ENCODE measurements at regions not wholly inside any gene's neighbourhood (a gene's known extent, or its start where the extent isn't known, plus 50 kb on each side); places are given as distances from the start of the nearest gene placed in this dataset.

- no peak for DNase-seq (ENCODE audit: low read depth)
Observed at GRCh38 chr3:72432246-72432645, 416.0 kb downstream of the SHQ1 start.

- no peak for DNase-seq (ENCODE audit: low read depth)
Observed at GRCh38 chr3:72429589-72430353, 418.5 kb downstream of the SHQ1 start.

- DNase-seq (ENCODE audit: low read depth), result no peak
Observed at GRCh38 chr3:72428803-72429202, 419.4 kb downstream of the SHQ1 start.

- DNase-seq (ENCODE audit: low read depth), result no peak
Observed at GRCh38 chr3:72427624-72428023, 420.6 kb downstream of the SHQ1 start.

GRCh38 chr3:72426618-72427397 lies 421.4 kb downstream of the SHQ1 start:
- no peak for DNase-seq (ENCODE audit: low read depth)

- no peak for DNase-seq (ENCODE audit: low read depth)
Observed at GRCh38 chr3:72423643-72424042, 424.6 kb downstream of the SHQ1 start.

GRCh38 chr3:72421786-72422185 lies 426.5 kb downstream of the SHQ1 start:
- DNase-seq (ENCODE audit: low read depth), result no peak

GRCh38 chr3:72421126-72421525 lies 427.1 kb downstream of the SHQ1 start:
- no peak for DNase-seq (ENCODE audit: low read depth)

- no peak for DNase-seq (ENCODE audit: low read depth)
Observed at GRCh38 chr3:72418856-72419255, 429.4 kb downstream of the SHQ1 start.

GRCh38 chr3:72418244-72418643 lies 430.0 kb downstream of the SHQ1 start:
- no peak for DNase-seq (ENCODE audit: low read depth)

- no peak for DNase-seq (ENCODE audit: low read depth)
Observed at GRCh38 chr3:72414481-72415016, 433.7 kb downstream of the SHQ1 start.

- DNase-seq (ENCODE audit: low read depth), result no peak
Observed at GRCh38 chr3:72413228-72413627, 435.0 kb downstream of the SHQ1 start.

- DNase-seq (ENCODE audit: low read depth), result no peak
Observed at GRCh38 chr3:72412340-72412956, 435.8 kb downstream of the SHQ1 start.

GRCh38 chr3:72411843-72412242 lies 436.4 kb downstream of the SHQ1 start:
- DNase-seq (ENCODE audit: low read depth), result no peak

GRCh38 chr3:72411126-72411525 lies 437.1 kb downstream of the SHQ1 start:
- DNase-seq (ENCODE audit: low read depth), result no peak

GRCh38 chr3:72408983-72409779 lies 439.1 kb downstream of the SHQ1 start:
- no peak for DNase-seq (ENCODE audit: low read depth)

GRCh38 chr3:72407766-72408165 lies 440.5 kb downstream of the SHQ1 start:
- no peak for DNase-seq (ENCODE audit: low read depth)

GRCh38 chr3:72405943-72406566 lies 442.2 kb downstream of the SHQ1 start:
- DNase-seq (ENCODE audit: low read depth), result no peak

- no peak for DNase-seq (ENCODE audit: low read depth)
Observed at GRCh38 chr3:72401005-72401545, 447.2 kb downstream of the SHQ1 start.

GRCh38 chr3:72398781-72399180 lies 449.5 kb downstream of the SHQ1 start:
- DNase-seq (ENCODE audit: low read depth), result no peak

GRCh38 chr3:72397586-72397985 lies 450.7 kb downstream of the SHQ1 start:
- DNase-seq (ENCODE audit: low read depth), result no peak

Measured in GM04504 (cell line).